HL-60 (cell line): ENCODE measurements at regions not wholly inside any gene's neighbourhood (a gene's known extent, or its start where the extent isn't known, plus 50 kb on each side); places are given as distances from the start of the nearest gene placed in this dataset.

Experiments used
- DNase-seq, 2 experiments: peaks; one replicate each; pipeline ENCODE4 v3.0.0-alpha.2; 2010 to 2020; ENCODE audit warnings: low read depth in 1 of 2, low spot score in 1 of 2
- H3K27ac ChIP-seq: fragments of 250-450 bp; sonication (Bioruptor Pico); replicated peaks from 2 replicates; pipeline ENCODE4 v1.5.1; 2020; ENCODE audit warnings: mild to moderate bottlenecking, moderate library complexity
- H3K27me3 ChIP-seq: fragments of 250-450 bp; sonication (Bioruptor Pico); 2 replicates; pipeline ENCODE4 v1.5.1; 2021; ENCODE audit warnings: mild to moderate bottlenecking, moderate library complexity; ENCODE audit not compliant: insufficient read depth, poor library complexity, severe bottlenecking
- H3K4me3 ChIP-seq: replicated peaks from 2 replicates; pipeline ENCODE4 v1.5.1; 2011; ENCODE audit warnings: mild to moderate bottlenecking, control low read depth, low read length; ENCODE audit not compliant: insufficient read depth
- CTCF ChIP-seq: IDR thresholded peaks from one replicate; pipeline ENCODE4 v1.5.1; 2011; ENCODE audit warnings: low read length, control low read depth, inconsistent platforms; ENCODE audit not compliant: insufficient read depth
- GABPA ChIP-seq: IDR thresholded peaks from 2 replicates; pipeline ENCODE4 v1.6.1; 2012; ENCODE audit warnings: low read depth
- POLR2AphosphoS5 ChIP-seq: IDR thresholded peaks from 2 replicates; pipeline ENCODE4 v1.6.1; 2012; ENCODE audit warnings: low read depth
- REST ChIP-seq: IDR thresholded peaks from 2 replicates; pipeline ENCODE4 v1.6.1; 2012; ENCODE audit warnings: low read depth; ENCODE audit not compliant: insufficient replicate concordance
- SPI1 ChIP-seq: IDR thresholded peaks from 2 replicates; pipeline ENCODE4 v1.6.1; 2012; ENCODE audit warnings: low read depth, mild to moderate bottlenecking, borderline replicate concordance

GRCh38 chr17:36722121-36722902 lies 120.9 kb downstream of the MRM1 start:
- no peak for TF ChIP-seq GABPA
- TF ChIP-seq CTCF: no peak
- TF ChIP-seq SPI1: no peak
- Histone ChIP-seq H3K4me3 (peak overlapping the region; percentile 41), H3K27me3 (peaks cover 15% of the 10 kb centered on the region), H3K27ac (no peak overlapping the region)
- peak in 1 of 2 experiments; percentile 24 for DNase-seq

- TF ChIP-seq GABPA (no peak), SPI1 (no peak), REST (no peak), POLR2AphosphoS5 (no peak), CTCF (no peak)
- DNase-seq: no peak
- Histone ChIP-seq H3K27ac (no peak overlapping the region), H3K27me3 (peaks cover 20% of the 10 kb centered on the region), H3K4me3 (no peak overlapping the region)
Measured at GRCh38 chr17:36722903-36723263, 121.5 kb downstream of the MRM1 start.

GRCh38 chr17:36723459-36724025 lies 122.2 kb downstream of the MRM1 start:
- TF ChIP-seq REST (no peak), SPI1 (no peak), CTCF (no peak), POLR2AphosphoS5 (no peak), GABPA (no peak)
- no peak overlapping the region for H3K27ac ChIP-seq
- no peak overlapping the region for H3K4me3 ChIP-seq
- DNase-seq: no peak
- peaks cover 24% of the 10 kb centered on the region for H3K27me3 ChIP-seq

GRCh38 chr17:36726199-36726598 lies 124.8 kb downstream of the MRM1 start:
- Histone ChIP-seq H3K27ac (no peak overlapping the region), H3K27me3 (peaks cover 33% of the 10 kb centered on the region), H3K4me3 (no peak overlapping the region)
- DNase-seq: no peak
- TF ChIP-seq GABPA (no peak), REST (no peak), CTCF (no peak), SPI1 (no peak), POLR2AphosphoS5 (no peak)
